ENCODE measurements at regions not wholly inside any gene's neighbourhood (a gene's known extent, or its start where the extent isn't known, plus 50 kb on each side); places are given as distances from the start of the nearest gene placed in this dataset.

DNA sequence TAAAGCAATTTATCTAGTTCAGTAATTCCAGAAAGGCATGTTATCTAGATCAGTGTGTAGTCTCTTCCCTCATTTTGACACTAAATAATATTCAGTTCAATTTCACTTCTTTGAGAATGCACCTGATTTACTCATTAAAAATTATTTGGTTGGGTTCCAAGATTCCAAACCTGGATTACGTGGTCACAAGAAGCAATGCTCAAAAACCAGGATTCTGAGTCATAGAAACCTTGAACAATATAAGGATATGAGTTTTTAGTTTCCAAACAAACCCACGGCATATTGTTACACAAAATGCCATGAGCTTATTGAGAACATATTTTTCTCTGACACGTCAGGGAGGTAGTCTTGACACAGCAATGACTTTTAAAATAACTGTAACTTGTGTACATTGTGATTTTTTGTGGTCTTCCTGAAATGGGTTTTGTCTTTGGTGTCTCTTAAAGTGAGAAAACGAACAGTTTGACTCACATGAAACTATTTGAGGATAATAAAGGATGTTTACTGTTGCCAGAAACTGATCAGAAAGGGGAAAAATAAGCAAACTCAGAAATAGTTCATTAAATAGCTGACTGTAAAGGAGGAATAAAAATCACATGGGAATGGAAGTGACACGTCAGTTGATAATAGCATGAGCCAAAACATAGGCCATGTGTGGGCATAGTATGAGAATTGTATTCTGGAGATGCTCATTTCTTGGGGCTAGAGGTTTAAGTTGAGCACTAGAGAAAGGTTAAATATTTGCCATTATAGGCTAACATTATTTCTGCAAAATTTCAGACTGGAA, 617.7 kb upstream of the CDH2 start:
- DNase-seq: no peak

DNA sequence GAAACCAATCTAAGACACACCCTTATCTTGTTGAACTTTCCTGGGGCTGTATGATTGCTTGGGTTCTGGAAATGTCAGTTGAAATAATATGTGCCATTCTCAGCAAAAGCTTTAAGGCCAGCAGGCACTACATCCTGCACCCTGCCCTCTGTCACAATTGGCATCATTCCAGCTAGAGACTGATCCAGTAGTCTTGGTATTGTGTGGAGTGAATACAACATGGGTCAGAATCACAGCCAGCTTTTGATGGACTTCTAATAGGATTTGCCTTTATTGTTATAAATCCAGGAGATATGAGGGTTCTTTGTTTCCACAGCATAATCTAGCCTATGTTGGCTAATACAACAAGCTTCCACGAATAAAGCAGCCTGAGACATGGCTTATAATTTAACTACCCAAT, 617.0 kb upstream of the CDH2 start:
- DNase-seq: no peak

DNA sequence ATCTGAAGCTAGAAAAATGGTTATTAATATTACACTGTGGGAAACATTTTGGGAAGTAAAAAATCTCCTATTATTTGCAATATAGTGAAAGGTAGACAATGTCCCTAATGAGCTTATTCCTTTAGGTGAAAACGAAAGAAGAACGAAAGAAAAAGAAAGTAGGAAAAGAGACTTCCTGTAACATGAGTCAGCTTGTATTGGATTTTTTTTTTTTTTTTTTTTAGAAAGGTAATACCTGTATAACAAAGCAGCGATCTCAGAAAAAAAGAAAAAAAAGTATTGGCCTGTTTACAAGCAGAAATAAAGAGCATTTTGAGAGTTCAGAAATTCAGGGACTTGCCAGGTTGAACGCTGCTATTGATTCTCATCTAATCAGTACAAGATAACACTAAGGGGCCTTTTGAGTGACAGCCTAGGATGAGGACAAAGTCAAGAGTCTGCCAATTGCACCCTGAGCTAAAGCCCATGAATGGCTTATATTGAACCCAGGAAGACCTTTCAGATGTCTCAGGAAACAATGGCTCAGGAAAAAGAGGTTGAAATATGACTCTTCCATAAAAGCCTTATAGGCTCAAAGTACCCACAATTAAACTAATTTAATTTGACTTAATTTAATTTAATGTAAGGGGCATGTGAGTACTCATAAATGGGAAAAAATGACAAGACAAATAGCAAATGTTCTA, 615.6 kb upstream of the CDH2 start:
- DNase-seq: no peak

DNA sequence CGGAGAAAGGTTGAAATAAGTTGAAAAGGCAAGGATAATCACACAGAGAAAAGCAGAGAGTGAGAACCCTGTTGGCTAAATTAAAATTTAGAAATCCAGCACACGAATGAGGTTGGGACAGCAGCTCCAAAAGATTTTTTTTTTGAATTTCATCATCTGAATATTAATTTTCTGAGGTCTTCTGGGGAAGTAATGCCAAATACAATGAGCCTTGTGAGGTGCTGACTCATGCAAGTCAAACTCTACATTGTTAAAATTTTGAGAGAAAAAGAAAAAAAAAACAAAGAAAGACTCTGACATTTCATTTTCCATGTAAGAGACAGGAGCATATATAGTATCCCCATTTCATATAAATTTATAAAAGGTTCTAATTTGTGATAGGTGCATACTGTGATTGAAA, 614.2 kb upstream of the CDH2 start:
- no peak for DNase-seq

DNA sequence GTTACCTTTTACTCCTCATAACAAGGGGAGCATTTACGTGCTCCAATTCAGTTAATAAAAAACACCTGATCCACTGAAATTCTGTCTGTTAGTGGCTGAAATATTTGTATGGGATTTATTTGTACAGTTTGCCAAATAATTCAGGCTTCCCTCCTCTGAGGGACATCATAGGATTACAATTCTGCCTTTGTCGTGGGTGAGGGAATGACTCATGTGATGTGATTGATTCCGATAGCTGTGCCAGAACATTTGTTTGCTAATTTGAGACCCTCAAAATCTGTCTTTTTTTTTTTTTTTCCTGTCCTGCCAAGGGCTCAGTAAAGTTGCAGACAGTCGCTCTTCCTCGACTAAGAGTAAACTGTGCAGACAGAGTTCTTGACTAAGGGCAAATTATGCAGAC, 612.6 kb upstream of the CDH2 start:
- no peak for DNase-seq

DNA sequence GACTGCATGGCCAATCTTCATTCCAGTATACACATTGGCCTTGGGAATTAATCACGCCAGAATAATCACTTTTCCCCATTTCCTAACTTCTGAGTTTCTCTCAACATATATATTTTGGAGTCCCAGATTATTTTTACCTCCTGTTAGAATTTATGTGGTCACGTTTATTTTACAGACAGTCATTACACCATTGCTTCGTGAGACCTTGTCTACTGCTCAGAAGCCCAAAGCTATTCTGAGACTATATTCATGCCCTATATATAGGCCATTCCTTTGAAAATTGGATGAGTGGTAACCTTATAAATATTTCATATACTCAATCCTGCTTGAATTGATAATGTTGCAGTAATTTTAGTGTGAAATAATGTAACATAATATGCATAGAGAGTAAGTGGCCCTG, 610.0 kb upstream of the CDH2 start:
- DNase-seq: no peak

DNA sequence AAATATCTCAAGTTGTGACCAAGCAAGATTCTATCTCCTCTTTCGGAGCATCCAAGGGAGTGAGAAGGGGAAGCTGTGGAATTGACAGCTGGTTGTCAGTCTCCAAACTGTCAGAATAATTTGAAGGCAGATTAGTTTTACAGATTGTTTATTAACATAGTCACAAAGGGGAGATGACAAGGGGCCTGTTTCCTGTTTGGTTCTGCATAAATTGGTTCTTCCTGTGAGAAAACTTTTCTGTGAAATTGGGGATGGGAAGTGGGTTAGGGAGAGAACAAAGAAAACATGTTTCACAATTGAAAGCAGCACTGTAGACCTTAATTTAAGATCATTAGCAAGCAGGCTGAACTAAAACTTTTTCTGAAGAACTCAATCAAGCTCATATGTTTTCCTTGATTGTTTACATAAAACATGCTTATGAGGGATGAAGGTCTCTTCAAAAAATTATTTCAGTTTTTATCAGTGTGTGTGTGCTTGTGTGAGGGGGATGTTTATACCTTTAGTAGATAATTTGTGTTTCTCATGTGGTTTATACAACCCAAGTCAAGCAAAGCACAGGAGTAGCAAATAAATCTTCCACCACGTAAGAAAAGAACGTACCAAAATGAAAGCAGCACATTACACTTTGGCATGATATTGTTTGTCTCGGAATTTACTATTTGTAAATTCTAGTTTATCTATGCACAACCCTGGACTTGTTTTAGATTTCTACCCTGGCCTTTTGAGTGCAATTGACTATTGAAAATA, 604.9 kb upstream of the CDH2 start:
- no peak for DNase-seq

DNA sequence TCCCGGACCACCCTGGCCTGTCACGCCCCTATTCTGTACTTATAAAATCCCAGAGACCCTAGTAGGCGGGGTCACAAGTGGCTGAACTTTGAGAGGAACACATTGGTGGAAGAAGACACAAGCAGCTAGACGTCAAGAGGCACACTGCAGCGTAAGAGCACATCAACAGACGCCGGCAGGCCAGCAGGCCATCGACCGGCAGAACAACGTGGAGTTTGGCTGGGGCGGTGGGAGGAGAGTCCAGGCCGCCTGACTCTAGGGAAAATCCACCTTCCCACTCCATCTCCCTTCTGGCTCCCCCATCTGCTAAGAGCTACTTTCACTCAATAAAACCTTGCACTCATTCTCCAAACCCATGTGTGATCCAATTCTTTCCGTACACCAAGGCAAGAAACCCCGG, 601.8 kb upstream of the CDH2 start:
- no peak for DNase-seq

DNA sequence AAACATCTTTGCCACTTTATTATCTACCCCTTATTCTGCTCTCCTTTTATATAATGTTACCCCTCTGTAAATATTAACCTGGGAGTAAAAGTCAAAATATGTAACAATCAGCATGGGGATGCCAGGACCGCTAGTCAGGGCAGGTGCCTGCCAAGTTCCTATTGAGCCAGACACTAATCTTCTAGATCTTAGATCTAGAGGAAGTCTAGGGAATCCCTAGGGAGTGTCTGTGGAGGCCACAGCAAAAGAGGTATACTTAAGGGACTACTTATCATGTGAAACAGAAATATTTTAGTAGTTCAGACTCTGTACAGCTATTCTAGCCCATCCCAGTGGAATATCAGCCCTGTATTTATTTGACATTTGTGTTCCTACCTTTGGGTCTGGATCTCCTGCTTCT, 600.8 kb upstream of the CDH2 start:
- no peak for DNase-seq

DNA sequence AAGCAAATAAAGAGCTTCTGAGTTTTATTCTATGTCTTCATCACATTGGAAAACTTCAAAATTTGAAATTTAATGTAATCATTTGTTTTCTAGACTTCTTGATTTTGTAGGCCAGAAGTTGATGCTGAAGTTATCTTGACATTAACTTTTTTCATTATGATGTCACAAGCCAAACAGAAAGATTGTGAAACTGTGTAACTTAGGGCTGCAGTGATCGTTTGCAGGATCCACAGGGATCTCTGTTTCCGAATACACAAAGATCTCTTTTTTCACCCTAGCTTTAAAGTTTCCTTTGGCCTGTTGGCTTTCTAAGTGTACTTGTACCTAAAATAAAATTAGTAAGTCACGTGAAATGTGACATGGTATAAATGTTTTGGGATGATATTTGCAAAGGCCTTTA, 594.9 kb upstream of the CDH2 start:
- no peak for DNase-seq

DNA sequence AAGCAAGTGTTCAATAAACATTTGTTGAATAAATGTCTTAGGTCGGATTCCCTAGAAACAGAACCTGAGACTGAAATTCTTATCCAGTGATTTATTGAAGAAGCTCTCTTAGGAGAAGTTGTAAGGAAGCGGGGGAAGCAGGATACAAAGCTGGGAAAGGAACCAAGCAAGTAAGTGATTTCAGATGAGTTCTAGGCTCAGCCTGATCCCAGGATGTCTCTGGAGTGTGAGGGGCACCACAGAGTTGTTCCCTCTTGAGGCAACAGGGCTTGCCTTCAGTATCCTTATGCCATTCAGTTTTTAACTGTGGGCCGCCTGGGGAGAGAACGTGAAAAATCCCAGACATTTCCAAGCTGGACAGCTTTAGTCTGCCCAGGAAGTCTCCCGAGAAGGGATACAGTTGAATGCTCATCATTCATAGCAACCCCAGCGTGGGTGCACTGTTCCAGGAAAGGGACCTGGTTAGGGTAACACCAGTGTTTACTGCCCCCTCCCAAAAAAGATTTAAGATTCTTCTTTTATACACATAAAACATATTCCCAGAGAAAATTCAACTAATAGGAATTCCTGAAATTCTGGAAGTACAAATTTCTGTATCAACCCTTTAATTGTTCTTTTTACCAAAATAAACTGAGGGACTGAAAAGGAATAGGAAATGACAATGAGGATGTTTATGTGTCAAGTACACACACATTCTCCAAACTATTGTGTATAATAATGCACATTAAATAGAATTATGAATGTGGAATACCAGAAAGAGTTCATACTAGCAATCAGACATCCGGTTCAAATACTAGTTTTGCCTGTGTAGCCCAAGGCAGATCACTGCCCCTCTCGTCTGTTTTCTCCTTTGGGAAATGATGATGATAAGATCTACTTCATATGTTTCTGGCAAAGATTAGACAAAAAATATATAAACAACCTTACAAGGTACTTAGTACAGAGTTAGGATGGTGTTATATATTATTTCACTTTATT, 592.1 kb upstream of the CDH2 start:
- no peak for DNase-seq

DNA sequence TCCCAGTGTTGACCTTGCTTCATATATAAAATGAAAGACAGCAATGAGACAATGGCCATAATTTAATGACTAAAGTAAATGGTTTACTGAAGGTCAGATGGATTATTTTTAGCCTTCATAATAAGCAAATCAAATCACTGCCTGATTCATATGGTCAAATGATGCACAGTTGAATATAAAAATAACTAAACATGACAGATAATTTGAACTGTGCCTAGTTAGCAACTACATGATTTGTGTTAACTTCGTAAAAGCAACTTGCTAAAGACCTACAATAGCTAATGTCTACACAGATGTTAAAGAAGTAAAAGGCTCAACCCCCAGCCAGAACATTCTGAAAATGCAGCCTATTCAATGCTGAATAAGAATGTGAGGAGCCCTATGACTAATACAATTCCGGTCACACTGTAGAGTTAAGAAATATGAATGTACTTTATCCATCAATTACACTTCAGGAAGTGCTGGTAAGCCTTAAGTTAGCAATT, 590.8 kb upstream of the CDH2 start:
- DNase-seq: no peak

DNA sequence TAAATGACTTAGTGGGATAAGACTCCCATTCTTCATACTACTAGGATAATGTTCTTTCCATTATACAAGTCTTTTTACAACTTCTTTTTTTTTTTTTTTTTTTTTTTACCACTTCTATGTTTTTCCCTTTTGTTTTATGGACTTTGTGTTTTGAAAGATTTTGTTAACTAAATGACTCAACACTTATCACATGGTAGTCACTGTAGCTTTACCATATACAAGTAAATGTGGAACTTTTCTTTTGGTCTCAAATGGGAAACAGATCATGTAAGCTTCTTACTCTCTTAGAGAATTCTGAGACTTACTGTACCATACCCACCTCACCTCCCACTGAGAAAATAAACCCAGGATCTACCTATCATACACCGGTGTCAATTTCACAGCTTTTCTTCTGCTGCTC, 590.3 kb upstream of the CDH2 start:
- no peak for DNase-seq

DNA sequence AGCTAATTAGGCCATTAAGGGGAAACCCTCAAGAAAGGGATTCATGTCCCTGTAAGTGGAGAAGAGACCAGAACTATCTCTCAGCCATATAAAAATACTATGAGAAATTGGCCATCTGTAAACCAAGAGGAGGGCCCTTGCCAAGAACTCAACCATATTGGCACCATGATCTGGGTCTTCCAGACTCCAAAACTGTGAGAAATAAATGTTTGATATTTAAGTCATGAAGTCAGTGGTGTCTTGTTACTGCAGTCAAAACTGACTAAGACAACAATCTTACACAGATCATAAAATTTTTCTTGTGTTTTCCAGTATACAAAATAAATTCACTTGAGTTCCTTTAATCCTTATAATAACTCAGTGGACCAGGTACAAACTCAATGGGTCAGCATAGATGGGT, 589.8 kb upstream of the CDH2 start:
- DNase-seq: no peak

DNA sequence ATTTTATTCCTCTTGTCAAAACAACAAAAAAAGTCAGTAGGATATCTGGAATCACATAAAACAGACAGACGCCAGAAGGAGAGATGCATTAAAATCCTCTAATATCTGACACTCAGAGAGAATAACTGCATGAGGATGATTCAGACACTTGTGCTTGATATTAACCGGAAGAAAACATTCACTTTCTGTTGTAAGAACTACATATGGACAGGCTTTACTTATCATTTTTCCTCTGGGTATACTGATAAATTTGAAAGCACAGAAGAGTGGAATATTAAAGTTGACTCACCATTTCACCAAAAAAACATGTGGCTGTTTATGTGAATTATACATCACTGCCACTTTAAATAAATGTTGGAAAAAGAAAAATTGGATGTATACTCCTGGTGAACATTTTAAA, 589.1 kb upstream of the CDH2 start:
- no peak for DNase-seq

DNA sequence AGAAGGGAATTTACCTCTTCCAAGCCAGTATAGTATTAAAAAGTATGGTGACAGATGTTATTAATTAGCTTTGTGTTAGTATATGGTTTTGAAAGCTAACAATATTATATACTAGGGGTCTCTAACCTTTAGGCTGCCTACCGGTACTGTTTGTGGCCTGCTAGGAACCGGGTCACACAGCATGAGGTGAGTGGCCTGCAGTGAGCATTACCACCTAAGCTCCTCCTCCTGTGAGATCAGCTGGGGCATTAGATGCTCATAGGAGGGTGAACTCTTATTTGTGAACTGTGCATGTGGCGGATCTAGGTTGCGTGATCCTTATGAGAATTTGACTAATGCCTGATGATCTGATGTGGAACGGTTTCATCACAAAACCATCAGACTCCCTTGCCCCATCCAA, 583.4 kb upstream of the CDH2 start:
- DNase-seq: no peak

DNA sequence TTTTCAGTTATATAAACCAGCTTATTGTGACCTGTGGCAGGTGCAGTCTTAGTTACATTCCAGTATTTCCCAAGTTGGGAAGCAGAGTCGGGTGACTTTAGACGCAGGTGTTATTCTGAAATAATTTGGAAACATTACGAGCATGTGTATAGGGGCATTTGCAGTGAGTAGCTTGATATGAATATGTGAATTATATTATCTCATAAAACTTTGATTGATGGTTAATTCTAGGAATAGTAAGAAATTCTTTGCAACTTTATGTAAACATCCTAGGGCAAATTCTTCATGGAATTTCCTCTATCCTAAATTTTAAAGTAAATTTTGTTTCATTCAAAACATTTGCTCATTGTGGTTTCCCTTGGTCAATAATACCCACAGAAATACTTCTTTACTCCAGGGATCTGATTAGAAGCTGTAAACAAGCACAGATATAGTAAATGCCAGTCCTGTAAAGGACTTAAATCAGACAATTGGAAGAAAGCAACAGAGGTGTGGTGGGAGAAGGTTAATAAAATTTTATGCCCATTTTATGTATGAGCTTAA, 580.6 kb upstream of the CDH2 start:
- no peak for DNase-seq

DNA sequence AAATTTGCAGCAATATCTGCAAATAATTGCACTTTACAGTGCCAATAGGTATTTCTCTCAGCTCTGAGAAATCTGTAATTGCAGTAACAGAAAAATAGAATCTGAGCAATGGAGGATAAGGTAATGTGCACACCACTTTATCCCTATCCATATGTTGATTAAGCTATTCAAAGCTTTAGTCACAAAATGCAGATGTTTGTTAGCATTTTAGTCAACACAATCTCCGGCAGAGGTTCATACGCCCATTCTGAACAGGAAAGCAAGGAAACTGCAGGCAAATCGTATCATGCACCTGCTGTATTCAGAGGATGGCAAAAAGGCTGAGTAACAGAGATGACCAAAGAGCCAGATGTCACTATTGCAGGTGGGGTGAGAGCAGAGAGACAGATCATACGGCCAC, 566.2 kb upstream of the CDH2 start:
- no peak for DNase-seq

DNA sequence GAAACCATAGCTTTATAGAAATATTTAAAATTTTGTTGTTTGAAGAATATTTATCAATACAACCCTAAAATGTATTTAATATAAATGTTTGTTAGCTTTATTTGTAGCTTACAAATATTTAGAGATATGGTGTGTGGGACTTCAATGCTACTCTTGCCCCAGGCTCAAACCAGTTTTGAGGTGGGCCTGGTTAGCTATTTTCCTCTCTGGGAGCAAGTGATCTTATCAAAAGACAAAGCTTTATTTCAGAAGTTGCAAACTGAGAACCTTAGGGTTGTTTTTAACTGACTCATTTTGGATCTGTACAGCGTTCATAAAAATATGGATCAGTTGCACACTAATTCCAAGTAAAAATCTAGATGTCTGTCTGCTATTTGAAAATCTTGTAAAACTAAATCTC, 563.6 kb upstream of the CDH2 start:
- no peak for DNase-seq

DNA sequence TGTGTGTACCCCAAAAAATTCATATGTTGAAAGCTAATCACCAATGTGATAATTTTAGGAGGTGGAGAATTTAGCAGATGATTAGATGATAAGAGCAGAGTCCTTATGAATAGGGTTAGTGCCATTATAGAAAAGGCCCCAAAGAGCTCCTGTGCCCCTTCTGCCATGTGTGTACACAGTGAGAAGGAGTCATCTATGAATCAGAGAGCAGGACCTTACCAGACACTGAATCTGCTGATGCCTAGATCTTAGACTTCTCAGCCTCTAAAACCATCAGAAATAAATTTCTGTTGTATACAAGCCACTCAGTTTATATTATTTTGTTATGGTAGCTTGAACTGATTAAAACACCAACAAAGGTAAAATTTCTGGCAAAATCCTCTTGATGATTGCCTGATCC, 560.0 kb upstream of the CDH2 start:
- no peak for DNase-seq

DNA sequence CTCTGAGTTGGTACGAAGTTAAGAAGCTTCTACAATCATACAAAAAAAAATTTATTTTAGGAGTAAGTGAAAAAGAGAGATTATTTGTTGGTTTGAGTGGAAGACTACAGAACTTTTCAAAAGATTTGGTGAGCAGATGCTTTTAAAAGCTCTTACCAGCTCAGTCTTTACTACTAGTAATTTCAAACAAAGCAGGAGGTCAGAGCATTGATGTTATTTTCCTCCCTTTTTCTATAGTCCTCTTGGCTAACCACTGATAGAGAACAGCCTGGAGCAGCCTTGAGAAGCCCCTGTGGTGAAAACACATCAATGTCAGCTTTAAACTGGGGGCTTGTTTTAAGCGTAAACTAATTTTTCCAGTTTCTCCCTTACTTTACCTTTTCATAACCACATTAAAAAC, 559.3 kb upstream of the CDH2 start:
- no peak for DNase-seq

DNA sequence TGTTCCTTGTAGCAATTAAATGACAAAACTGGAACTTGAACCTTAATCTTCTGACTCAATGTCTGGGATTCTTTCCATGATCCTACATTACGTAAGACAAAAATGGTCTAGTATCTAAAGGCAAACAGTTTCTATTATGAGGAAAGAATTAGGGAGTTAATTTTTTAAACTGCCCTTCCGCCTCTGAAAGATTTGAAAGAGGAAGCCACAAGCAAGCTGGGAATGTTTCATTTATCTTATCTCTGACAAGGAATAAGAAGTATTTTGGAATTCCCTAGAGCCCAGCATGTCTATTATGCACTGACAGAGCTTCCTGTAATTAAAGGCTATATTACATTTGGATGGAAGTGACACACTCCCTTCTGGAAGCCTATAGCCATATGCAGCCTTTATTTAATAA, 558.8 kb upstream of the CDH2 start:
- DNase-seq: no peak

DNA sequence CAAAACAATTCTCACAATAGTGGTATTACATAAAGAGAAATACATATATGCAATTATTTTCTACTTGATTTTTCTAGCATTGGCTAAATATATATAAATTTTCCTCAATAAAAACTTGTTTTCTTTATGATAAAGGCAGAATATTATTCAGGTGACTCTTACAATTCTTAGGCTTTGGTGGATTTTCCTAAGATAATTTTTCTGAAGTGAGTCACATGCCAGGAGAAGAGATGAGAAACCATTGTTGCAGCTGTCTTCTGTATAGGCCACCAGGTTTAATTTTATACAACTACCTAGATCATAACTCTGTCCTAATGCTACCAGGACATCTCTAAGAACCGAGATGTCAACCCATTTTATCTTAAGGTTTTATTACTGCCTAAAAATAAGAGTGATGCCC, 552.4 kb upstream of the CDH2 start:
- DNase-seq: no peak

All from DMS79 treated with DMSO at 0.1 percent for 48 hours (cell line).